GM21381 (cell line): ENCODE measurements at regions not wholly inside any gene's neighbourhood (a gene's known extent, or its start where the extent isn't known, plus 50 kb on each side); places are given as distances from the start of the nearest gene placed in this dataset.

Experiments
- ATAC-seq: cut with Tn5 transposase; IDR thresholded peaks from one replicate; pipeline ENCODE4 v1.9.1; 2021; ENCODE audit warnings: mild to moderate bottlenecking, moderate library complexity; ENCODE audit not compliant: unreplicated experiment

- no peak for ATAC-seq
Observed at GRCh38 chr4:36786519-36786918, 458.0 kb upstream of the NWD2 start.

GRCh38 chr4:36794716-36795115 is 449.8 kb upstream of the NWD2 start:
- no peak for ATAC-seq

GRCh38 chr4:36812149-36812548 is 432.4 kb upstream of the NWD2 start:
- ATAC-seq, result no peak

- no peak for ATAC-seq
Observed at GRCh38 chr4:36815536-36815935, 429.0 kb upstream of the NWD2 start.

- ATAC-seq, result no peak
Observed at GRCh38 chr4:36823199-36823967, 421.2 kb upstream of the NWD2 start.

GRCh38 chr4:36824682-36825081 is 419.9 kb upstream of the NWD2 start:
- no peak for ATAC-seq

- no peak for ATAC-seq
Observed at GRCh38 chr4:36835246-36835645, 409.3 kb upstream of the NWD2 start.

- no peak for ATAC-seq
Observed at GRCh38 chr4:36841583-36842326, 402.8 kb upstream of the NWD2 start.

GRCh38 chr4:36844448-36844847 is 400.1 kb upstream of the NWD2 start:
- no peak for ATAC-seq

- no peak for ATAC-seq
Observed at GRCh38 chr4:36852856-36853255, 391.7 kb upstream of the NWD2 start.

GRCh38 chr4:36854554-36854953 is 390.0 kb upstream of the NWD2 start:
- ATAC-seq, result no peak

GRCh38 chr4:36863601-36864000 is 380.9 kb upstream of the NWD2 start:
- ATAC-seq, result no peak

- ATAC-seq, result no peak
Observed at GRCh38 chr4:36870121-36870520, 374.4 kb upstream of the NWD2 start.

- ATAC-seq, result no peak
Observed at GRCh38 chr4:36872679-36873078, 371.9 kb upstream of the NWD2 start.

GRCh38 chr4:36884151-36884550 is 360.4 kb upstream of the NWD2 start:
- ATAC-seq, result no peak

GRCh38 chr4:36891971-36892370 is 352.6 kb upstream of the NWD2 start:
- ATAC-seq, result no peak

- no peak for ATAC-seq
Observed at GRCh38 chr4:36900446-36900987, 344.0 kb upstream of the NWD2 start.

- ATAC-seq, result no peak
Observed at GRCh38 chr4:36904823-36905222, 339.7 kb upstream of the NWD2 start.

GRCh38 chr4:36914106-36914505 is 330.4 kb upstream of the NWD2 start:
- ATAC-seq, result no peak

GRCh38 chr4:36915717-36916116 is 328.8 kb upstream of the NWD2 start:
- no peak for ATAC-seq

GRCh38 chr4:36917413-36917812 is 327.1 kb upstream of the NWD2 start:
- ATAC-seq, result no peak

- no peak for ATAC-seq
Observed at GRCh38 chr4:36919721-36920120, 324.8 kb upstream of the NWD2 start.
